Amygdala (tissue), 56 donors: ENCODE measurements at regions not wholly inside any gene's neighbourhood (a gene's known extent, or its start where the extent isn't known, plus 50 kb on each side); places are given as distances from the start of the nearest gene placed in this dataset.
"Not testable (repeated sequence)": the region's sequence is repeated elsewhere in the genome, so short reads cannot be mapped to it uniquely, and the experiment has no call there.

Source experiments
- DNase-seq, 56 donors: peaks; one replicate each; lab custom pipeline; 2025; lab: John Stamatoyannopoulos, UW

- no peak for DNase-seq
These were observed 583.0 kb upstream of the GOLIM4 start for GRCh38 chr3:168678730-168679129.

GRCh38 chr3:168671091-168671490, 575.4 kb upstream of the GOLIM4 start:
- DNase-seq = no peak

GRCh38 chr3:168660879-168661657, 565.3 kb upstream of the GOLIM4 start:
- not testable (repeated sequence) for DNase-seq

- no peak for DNase-seq
These were observed 563.3 kb upstream of the GOLIM4 start for GRCh38 chr3:168659015-168659414.

- no peak for DNase-seq
These were observed 559.9 kb upstream of the GOLIM4 start for GRCh38 chr3:168655611-168656010.

- no peak for DNase-seq
These were observed 559.0 kb upstream of the GOLIM4 start for GRCh38 chr3:168654700-168655099.

GRCh38 chr3:168653255-168653654, 557.5 kb upstream of the GOLIM4 start:
- DNase-seq = no peak

GRCh38 chr3:168648321-168648720, 552.6 kb upstream of the GOLIM4 start:
- DNase-seq = no peak

- DNase-seq = no peak
These were observed 551.9 kb upstream of the GOLIM4 start for GRCh38 chr3:168647582-168647981.

- no peak for DNase-seq
These were observed 549.5 kb upstream of the GOLIM4 start for GRCh38 chr3:168645180-168645579.

GRCh38 chr3:168628549-168628948, 532.8 kb upstream of the GOLIM4 start:
- no peak for DNase-seq

GRCh38 chr3:168625477-168625876, 529.8 kb upstream of the GOLIM4 start:
- DNase-seq = no peak

- no peak for DNase-seq
These were observed 529.2 kb upstream of the GOLIM4 start for GRCh38 chr3:168624892-168625448.

GRCh38 chr3:168624195-168624594, 528.5 kb upstream of the GOLIM4 start:
- DNase-seq = no peak

- no peak for DNase-seq
These were observed 527.1 kb upstream of the GOLIM4 start for GRCh38 chr3:168622795-168623194.

GRCh38 chr3:168620854-168621253, 525.1 kb upstream of the GOLIM4 start:
- DNase-seq = peak in 41 of 56 donors; percentile 0 to 82 (median 19)

GRCh38 chr3:168618827-168619470, 523.2 kb upstream of the GOLIM4 start:
- DNase-seq = no peak

- no peak for DNase-seq
These were observed 521.9 kb upstream of the GOLIM4 start for GRCh38 chr3:168617658-168618057.

GRCh38 chr3:168616915-168617314, 521.2 kb upstream of the GOLIM4 start:
- DNase-seq = no peak

GRCh38 chr3:168615493-168616020, 519.8 kb upstream of the GOLIM4 start:
- DNase-seq = no peak

- no peak for DNase-seq
These were observed 517.4 kb upstream of the GOLIM4 start for GRCh38 chr3:168613151-168613550.

- no peak for DNase-seq
These were observed 516.9 kb upstream of the GOLIM4 start for GRCh38 chr3:168612671-168613070.
